ENCODE measurements at regions not wholly inside any gene's neighbourhood (a gene's known extent, or its start where the extent isn't known, plus 50 kb on each side); places are given as distances from the start of the nearest gene placed in this dataset.

GRCh38 chr6:120103618-120104017, 754.1 kb upstream of the MAN1A1 start:
- no peak for DNase-seq (ENCODE audit: low read depth in 2 of 2)

- no peak for DNase-seq (ENCODE audit: low read depth in 2 of 2)
Measured at GRCh38 chr6:120096696-120097260, 747.2 kb upstream of the MAN1A1 start.

- DNase-seq (ENCODE audit: low read depth in 2 of 2) = no peak
Measured at GRCh38 chr6:120083186-120083585, 733.6 kb upstream of the MAN1A1 start.

DNA sequence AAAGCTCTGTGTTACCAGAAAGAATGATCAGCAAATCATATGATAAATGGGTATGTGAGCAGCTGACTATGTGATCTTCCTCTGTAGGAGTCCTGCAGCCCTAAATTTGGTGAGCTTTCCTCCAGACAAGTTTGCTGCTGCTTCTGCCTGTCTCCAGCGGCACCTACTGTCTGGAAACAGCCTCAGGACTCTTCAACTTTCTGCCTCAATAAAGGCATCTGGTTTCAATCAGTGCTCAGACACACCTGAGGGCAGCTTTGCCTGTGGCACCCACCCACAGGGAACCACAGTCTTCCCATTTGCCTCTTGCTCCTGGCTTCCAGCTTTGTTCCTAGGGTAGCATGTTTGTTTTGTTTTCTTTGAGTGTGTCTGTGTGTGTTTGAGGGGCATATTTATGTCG, 727.9 kb upstream of the MAN1A1 start:
- no peak for DNase-seq (ENCODE audit: low read depth in 2 of 2)

- no peak for DNase-seq (ENCODE audit: low read depth in 2 of 2)
Measured at GRCh38 chr6:120058410-120058809, 708.8 kb upstream of the MAN1A1 start.

GRCh38 chr6:120056085-120056484, 706.5 kb upstream of the MAN1A1 start:
- no peak for DNase-seq (ENCODE audit: low read depth in 2 of 2)

DNA sequence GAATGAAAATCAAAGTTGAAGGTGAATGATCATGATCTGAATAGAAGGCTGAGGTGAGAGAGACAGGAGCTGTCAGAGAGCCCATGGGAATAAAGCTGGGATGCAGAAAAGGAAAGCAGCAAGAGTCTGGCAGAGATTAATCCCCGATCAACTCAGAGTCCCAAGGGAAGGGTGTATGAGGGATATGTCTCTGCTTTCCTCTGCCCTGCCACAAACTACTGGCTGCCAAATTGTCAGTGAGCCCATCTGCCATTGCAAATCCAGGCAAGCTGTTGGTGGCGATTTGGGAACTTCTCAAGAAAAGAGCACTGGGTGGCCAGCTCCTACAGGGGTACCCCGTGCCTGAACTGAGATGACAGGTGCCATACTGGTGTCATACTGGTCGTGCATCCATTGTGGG, 705.5 kb upstream of the MAN1A1 start:
- DNase-seq (ENCODE audit: low read depth in 2 of 2) = no peak

DNA sequence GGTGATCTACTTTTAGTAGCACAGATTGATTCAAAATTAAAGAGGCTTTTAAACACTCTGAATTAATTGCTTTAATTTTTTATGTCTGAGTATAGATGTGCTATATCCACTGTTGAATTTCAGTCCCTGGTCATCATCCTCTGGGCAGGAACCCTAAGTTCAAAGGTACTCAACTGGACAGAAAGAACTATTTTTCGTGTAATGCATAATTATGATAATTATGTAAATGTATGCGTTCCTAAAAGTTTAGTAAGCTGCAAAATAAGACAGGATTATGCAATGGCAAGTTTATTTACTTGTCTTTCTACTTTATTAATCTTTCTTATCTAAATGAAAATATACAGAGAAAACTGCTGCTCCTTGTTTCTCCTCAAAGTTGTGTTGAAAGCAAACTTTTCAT, 690.1 kb upstream of the MAN1A1 start:
- no peak for DNase-seq (ENCODE audit: low read depth in 2 of 2)

GRCh38 chr6:120031837-120032236, 682.3 kb upstream of the MAN1A1 start:
- no peak for DNase-seq (ENCODE audit: low read depth in 2 of 2)

GRCh38 chr6:120026791-120027190, 677.2 kb upstream of the MAN1A1 start:
- no peak for DNase-seq (ENCODE audit: low read depth in 2 of 2)

DNA sequence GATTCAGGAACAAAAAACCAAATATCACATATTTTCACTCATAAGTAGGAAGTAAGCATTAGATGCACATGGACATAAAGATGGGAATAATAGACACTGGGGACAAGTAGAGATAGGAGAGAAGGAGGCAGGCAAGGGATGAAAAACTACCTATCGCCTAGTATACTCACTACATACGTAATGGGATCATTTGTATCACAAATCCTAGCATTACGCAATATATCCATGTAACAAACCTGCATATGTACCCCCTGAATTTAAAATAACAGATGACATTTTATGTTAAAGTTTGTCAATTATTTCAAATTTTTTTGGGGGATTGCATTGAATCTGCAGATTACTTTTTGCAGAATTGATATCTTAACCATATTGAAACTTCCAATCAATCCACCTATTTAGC, 660.5 kb upstream of the MAN1A1 start:
- no peak for DNase-seq (ENCODE audit: low read depth in 2 of 2)

DNA sequence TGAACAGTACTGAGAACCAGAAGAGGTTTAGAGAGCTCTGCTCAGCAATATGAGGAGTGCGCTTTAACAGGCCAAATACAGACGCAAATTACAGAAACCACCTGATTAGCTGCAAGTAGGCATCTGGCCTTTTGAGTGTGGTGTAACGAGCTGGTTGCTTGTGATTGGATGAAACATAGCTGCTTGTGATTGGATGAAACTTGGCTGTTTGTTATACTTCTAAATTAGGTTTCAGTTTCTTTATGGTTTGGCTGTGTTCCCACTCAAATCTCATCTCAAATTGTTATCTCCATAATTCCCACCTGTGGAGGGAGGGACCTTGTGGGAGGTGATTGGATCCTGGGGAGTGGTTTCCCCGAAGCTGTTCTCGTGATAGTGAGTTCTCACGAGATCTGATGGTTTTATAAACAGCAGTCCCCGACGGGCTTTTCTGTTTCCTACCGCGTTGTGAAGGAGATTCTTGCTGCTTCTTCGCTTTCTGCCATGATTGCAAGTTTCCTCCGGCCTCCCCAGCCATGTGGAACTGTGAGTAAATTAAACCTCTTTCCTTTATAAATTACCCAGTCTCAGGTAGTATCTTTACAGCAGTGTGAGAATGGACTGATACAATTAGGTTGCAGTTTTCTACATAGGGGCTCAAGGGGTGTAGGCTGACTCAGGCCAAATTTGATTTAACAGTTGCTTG, 655.9 kb upstream of the MAN1A1 start:
- no peak for DNase-seq (ENCODE audit: low read depth in 2 of 2)

GRCh38 chr6:119986934-119987549, 637.5 kb upstream of the MAN1A1 start:
- no peak for DNase-seq (ENCODE audit: low read depth in 2 of 2)

GRCh38 chr6:119985952-119986736, 636.6 kb upstream of the MAN1A1 start:
- no peak for DNase-seq (ENCODE audit: low read depth in 2 of 2)

GRCh38 chr6:119980802-119981201, 631.2 kb upstream of the MAN1A1 start:
- DNase-seq (ENCODE audit: low read depth in 2 of 2) = no peak

DNA sequence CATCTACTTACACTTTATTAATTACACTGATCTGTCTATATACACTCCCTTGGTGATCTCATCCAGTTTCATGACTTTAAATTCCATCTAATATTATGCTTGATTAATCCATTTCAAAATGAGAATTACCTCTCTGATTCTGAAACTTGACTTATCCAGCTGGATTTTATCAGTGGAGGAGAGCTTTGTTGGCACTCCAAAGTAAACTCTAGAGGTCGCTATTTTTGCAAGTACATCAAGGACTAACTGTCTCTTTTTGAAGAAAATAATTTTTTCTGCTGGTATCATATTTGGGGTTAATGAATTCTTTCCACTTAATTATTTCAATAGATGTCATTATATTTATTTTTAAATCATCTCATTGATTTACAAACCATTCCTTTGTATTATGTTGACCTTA, 630.3 kb upstream of the MAN1A1 start:
- DNase-seq (ENCODE audit: low read depth in 2 of 2) = no peak

DNA sequence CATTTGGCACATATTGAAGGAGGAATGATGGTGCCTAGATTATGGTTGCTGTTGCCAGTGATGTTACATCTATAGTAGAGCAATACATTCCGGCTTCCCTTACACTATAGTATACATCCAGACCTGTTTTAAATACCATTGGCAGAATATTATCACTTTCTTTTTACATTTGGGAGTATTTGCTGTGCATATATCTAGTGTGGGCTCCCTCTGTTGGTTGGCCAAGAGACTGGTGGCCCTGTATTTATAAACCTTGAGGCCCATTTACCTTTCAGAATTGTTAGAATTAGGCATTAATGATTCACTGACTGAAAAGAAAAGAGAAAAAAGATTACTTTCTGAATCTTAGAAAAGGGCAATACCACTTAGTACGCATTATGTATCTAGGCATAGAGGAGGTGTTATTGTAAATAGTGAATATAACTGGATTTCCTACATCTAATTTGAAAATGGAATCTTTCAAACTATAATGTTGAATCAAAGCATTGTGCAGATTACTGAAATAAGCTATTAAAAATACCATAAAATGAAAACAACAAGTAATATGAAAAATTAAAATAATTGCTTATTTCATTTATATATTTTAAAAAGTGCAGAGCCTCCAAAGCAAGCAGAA, 628.8 kb upstream of the MAN1A1 start:
- DNase-seq (ENCODE audit: low read depth in 2 of 2) = no peak

DNA sequence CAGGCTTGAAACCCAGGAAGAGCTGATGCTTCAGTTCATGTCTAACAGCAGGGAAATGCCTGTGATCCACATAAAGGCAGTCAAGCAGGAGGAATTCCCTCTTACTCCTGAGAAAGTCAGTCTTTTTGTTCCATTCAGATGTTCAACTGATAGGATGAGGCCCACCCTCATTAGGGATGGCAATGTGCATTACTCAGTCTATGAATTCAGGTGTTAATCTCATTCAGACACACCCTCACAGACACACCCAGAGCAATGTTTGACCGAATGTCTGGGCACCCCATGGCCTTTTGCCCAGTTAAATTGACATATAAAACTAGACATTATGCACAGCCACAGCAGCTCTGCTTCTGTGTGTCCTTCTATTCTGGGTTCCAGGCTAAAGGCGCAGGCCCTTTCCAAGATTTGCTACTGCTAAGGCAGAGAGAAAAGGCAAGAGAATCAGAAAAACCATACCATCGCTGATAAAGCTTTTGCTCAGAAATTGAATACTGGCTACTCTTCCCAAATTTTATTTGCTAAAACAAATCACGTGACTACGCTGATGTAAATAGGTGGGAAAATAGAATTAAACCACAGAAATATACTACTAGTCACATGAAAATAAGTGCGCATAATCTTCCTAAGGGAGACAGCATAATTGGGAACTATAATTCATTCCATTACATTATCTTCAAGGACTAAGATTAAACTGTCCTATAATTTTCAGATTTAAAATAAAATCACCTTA, 625.0 kb upstream of the MAN1A1 start:
- no peak for DNase-seq (ENCODE audit: low read depth in 2 of 2)

GRCh38 chr6:119966484-119966883, 616.9 kb upstream of the MAN1A1 start:
- no peak for DNase-seq (ENCODE audit: low read depth in 2 of 2)

DNA sequence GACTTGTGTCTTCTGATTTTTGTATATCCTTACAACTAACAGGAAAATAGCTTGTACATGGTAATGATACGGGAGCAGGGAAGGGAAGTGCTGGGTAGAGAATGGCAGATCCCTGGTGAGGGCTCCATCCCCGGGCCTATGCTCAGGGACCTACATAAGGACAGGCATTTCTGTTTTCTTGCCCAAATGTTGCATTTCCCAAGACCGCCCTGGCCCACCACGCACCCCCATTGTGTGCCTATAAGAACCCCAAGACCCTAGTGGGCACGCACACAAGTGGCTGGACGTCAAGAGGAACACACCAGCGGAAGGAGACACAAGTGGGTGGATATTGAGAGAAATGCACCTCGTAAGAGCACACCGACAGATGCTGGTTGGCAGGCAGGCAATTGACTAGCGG, 616.3 kb upstream of the MAN1A1 start:
- DNase-seq (ENCODE audit: low read depth in 2 of 2) = no peak

DNA sequence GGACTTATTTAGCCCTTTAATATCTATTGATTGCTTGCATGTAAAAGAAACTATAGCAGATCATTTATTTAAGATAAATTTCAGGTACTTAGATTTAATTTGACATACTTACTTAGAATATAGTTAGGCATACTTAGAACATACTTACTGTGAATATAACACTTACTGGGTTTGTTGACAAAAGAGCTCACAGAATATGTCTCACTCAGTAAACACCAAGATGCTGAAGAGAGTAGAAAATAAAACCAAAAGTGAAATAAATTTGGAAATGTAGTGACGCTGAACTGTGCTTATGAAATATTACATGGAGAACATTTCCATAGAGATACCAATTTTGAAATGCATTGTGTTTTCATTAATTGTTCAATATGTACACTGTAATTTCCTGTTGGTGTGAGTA, 615.4 kb upstream of the MAN1A1 start:
- DNase-seq (ENCODE audit: low read depth in 2 of 2) = no peak

DNA sequence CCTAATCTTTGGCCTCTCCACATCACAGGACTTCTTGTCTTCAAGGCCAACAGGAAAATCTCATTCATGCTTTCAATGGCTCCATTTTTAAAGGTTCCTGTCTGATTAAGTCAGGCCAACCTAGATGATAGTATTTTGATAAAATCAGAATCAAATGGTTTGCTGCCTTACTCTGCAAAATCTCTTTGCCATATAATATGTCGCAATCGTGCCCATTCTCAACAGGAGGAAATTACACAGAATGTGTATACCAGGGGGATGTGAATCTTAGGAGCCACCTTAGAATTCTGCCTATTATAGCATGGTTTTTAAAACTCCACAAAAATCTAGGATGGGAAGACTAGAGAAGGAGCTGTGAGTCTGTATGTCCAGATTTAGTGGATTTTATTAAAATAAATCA, 612.9 kb upstream of the MAN1A1 start:
- DNase-seq (ENCODE audit: low read depth in 2 of 2) = no peak

All from stimulated activated CD8-positive, alpha-beta memory T cell treated with anti-CD3 and anti-CD28 coated beads, Interleukin-2, amount 100 ng/mL, for 1 hour (primary cell).